ENCODE measurements at regions not wholly inside any gene's neighbourhood (a gene's known extent, or its start where the extent isn't known, plus 50 kb on each side); places are given as distances from the start of the nearest gene placed in this dataset.

- TF ChIP-seq EZH2phosphoT487 (conservative IDR thresholded peaks at IDR 0.05; ENCODE audit: low read length) (no peak), CTCF (IDR thresholded peaks at IDR 0.05; ENCODE audit: insufficient read depth, low read length, poor library complexity, severe bottlenecking) (no peak)
Measured at GRCh38 chr20:21832442-21833385, 127.2 kb downstream of the PAX1 start.
